C4-2B (cell line): ENCODE measurements at regions not wholly inside any gene's neighbourhood (a gene's known extent, or its start where the extent isn't known, plus 50 kb on each side); places are given as distances from the start of the nearest gene placed in this dataset.

Experiments
- H3K27ac ChIP-seq: fragments of 450-650 bp; 2 replicates; pipeline ENCODE4 v1.5.1; 2017
- ZFX ChIP-seq: fragments of 450-650 bp; IDR thresholded peaks from 2 replicates; pipeline ENCODE4 v1.6.1; 2017
- TF ChIP-seq, protein P1 (sequence below): fragments of 450-650 bp; conservative IDR thresholded peaks from 2 replicates; pipeline ENCODE4 v1.5.1; 2017; ENCODE audit warnings: mild to moderate bottlenecking

DNA sequence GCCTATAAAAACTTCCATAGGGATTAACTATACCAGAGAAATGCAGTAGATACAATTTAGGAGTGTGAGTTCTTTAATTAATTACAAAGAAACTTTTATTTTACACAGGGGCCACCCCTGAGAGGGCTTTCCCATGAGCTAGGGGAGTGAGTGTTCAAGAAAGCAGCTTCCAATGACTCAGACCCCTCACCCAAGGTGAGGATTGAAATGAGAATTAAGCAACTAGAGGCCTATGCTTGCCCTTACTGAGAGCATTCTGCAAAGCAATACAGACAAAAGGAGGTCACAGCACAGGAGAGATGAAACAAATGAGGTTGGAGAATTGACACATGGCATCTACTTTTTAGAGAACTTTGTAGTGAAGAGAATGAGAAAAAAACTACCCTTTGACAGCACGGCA lies 301.8 kb downstream of the WDR11 start:
- H3K27ac ChIP-seq = no peak overlapping the region
- TF ChIP-seq ZFX = no peak
- TF ChIP-seq, protein P1, sequence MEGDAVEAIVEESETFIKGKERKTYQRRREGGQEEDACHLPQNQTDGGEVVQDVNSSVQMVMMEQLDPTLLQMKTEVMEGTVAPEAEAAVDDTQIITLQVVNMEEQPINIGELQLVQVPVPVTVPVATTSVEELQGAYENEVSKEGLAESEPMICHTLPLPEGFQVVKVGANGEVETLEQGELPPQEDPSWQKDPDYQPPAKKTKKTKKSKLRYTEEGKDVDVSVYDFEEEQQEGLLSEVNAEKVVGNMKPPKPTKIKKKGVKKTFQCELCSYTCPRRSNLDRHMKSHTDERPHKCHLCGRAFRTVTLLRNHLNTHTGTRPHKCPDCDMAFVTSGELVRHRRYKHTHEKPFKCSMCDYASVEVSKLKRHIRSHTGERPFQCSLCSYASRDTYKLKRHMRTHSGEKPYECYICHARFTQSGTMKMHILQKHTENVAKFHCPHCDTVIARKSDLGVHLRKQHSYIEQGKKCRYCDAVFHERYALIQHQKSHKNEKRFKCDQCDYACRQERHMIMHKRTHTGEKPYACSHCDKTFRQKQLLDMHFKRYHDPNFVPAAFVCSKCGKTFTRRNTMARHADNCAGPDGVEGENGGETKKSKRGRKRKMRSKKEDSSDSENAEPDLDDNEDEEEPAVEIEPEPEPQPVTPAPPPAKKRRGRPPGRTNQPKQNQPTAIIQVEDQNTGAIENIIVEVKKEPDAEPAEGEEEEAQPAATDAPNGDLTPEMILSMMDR = no peak

DNA sequence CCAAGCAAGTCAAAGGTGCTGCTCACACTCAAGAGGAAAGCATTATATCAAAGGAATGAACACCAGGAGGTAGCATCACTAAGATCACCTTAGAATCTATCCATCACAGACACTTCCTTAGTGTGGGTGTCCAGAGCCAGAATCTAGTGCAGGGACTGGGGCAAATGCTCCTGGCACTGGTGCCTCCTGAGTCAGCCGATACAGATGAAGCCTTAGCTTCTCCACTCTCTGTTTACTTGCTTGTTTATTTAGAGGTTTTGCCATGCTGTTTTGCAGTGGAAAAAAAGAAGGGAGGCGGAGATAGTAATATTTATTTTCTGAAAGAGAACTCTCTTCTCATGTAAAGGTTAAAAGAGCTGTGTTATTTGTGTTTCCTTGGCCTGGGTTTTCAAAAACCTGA lies 303.1 kb downstream of the WDR11 start:
- TF ChIP-seq, protein P1 = no peak
- TF ChIP-seq ZFX = no peak
- no peak overlapping the region for H3K27ac ChIP-seq

DNA sequence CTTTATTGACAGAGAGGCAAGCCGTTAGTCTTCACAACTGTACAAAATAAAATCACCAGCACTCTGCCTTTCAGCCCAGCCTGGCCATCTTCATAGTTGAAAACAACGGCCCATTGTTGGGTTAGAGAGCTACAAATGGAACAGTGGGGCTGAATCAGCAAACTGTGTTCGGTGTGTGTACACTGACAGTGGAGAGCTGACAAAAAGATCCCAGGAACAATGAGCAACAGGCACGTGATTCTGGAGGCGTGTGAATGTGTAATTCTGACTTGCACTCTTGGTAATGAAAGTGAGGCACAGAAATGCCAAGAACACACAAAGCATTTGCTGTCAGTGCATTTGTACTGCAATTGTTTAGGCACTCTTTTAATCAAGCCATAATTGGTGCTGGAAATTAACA lies 303.7 kb downstream of the WDR11 start:
- TF ChIP-seq, protein P1 = no peak
- TF ChIP-seq ZFX = no peak
- no peak overlapping the region for H3K27ac ChIP-seq

DNA sequence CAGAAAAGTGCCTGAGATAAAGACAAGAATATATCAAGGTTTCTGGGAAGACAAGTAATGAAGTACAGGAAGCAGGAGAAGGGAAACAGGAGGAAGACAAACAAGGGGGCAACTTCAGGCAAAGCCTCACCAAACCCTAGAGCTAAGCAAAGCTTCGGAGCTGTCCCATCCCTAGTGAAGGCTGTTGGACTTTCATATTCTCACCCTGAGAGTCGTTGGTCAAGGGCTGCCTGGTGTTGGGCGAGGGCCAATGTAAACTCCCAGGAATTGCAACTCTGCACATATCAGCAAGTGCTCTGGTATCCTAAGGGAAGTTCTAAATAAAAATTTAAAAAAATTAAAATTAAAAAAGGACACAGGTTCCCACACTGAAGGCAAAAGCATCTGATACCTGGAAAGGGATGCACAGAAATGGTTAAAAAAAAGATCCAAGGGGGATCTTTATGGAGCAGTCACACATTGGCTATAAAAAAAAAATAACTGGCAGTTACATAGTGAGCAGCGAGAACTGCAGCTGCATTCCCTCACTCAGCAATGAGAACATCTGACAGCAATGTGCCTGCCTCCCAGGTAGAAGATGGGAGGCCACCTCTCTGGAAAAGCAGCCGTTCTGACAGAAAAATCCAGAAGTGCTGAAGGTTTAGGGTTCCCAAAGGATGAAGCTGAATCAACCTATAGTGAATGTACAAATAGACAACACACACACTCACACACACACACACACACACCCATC lies 304.7 kb downstream of the WDR11 start:
- no peak overlapping the region for H3K27ac ChIP-seq
- TF ChIP-seq ZFX = no peak
- TF ChIP-seq, protein P1 = no peak

DNA sequence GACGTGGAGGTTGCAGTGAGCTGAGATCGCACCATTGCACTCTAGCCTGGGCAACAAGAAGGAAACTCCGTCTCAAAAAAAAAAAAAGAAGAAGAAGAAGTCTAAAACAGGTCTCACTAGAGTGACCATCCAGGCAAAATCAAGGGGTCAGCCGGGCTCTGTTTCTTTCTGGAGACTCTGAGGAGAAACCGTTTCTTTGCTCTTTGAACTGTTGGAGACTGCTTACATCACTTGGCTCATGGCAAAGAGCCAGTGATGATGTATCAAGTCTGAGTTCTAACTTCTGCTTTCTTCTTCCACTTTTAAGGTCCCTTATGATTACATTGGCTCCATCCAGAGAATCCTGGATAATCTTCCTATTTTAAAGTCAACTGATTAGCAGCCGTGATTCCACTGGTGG lies 306.8 kb downstream of the WDR11 start:
- no peak overlapping the region for H3K27ac ChIP-seq
- TF ChIP-seq, protein P1 = no peak
- no peak for TF ChIP-seq ZFX

DNA sequence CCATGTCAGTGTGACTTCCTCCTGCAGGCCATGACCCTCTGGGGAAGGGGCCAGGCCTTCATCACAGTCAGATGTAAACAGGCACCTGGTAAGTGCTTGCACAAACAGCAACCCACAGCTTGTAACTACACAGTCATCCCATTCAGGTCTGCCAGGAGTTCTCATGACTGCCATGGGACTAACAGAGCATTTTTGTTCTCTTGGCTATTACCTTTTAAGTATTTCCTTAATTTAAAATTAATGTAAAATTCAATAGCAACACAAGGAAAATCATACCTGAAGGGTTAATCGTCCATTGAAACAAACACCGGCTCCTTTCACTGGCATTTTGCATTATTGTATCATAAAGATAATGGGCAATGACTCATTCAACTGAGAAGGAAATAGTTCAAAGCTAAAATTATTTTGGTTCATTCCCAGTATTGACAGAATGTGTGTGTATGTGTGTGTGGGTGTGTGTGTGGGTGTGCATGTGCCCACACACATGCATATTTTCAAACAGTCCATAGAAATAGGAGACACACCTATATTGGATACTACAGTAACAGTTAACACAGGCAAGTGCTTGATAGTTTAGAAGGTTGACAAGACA lies 307.9 kb downstream of the WDR11 start:
- TF ChIP-seq ZFX = no peak
- TF ChIP-seq, protein P1 = no peak
- H3K27ac ChIP-seq = no peak overlapping the region

DNA sequence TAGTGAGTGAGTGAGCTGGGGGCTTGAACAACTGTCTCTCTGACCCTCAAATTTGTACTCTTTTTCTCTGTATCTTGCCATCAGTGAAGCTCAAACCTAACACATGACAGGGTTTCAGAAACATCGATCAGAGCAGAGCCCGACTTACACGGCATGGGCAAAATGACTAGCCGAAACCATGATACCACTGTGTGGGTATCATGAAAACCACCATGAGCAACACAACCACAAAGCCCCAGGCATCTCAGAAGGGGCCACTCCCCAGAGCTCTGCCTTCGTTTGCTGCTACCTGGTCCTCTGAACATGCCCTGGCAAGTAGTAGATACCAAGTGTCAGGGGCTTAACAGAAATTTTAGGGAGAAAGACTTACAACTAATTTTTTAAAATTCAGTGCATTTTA lies 308.5 kb downstream of the WDR11 start:
- H3K27ac ChIP-seq = no peak overlapping the region
- TF ChIP-seq, protein P1 = no peak
- TF ChIP-seq ZFX = no peak
